ENCODE measurements at regions not wholly inside any gene's neighbourhood (a gene's known extent, or its start where the extent isn't known, plus 50 kb on each side); places are given as distances from the start of the nearest gene placed in this dataset.

GRCh38 chr12:45623221-45623620 lies 106.3 kb upstream of the ARID2 start:
- H3K4me3 ChIP-seq: no peak overlapping the region
- H3K4me1 ChIP-seq: no peaks in the 10 kb centered on the region
- H3K27me3 ChIP-seq: no peaks in the 10 kb centered on the region
- TF ChIP-seq POLR2A (IDR thresholded peaks at IDR 0.05) (no peak), CTCF (IDR thresholded peaks at IDR 0.05 in 4 of 5, conservative IDR thresholded peaks at IDR 0.05 in 1 of 5) (no peak)
- in situ Hi-C loops (cut with MboI; ENCODE audit: low sequenced_read_pairs in 4 of 4): no loop called here
- ATAC-seq (no peak), DNase-seq (no peak)
- no peaks in the 10 kb centered on the region for H3K9me3 ChIP-seq
- H3K36me3 ChIP-seq: no peaks in the 10 kb centered on the region
- intact Hi-C loops (cut with DNase I; ENCODE audit: low total_unique reads): no loop called here
- H3K27ac ChIP-seq: no peak overlapping the region

GRCh38 chr12:45623940-45624339 lies 105.6 kb upstream of the ARID2 start:
- Histone ChIP-seq H3K4me1 (no peaks in the 10 kb centered on the region), H3K4me3 (no peak overlapping the region), H3K27ac (no peak overlapping the region), H3K27me3 (no peaks in the 10 kb centered on the region), H3K36me3 (no peaks in the 10 kb centered on the region), H3K9me3 (no peaks in the 10 kb centered on the region)
- intact Hi-C loops (cut with DNase I; ENCODE audit: low total_unique reads) (no loop called here), in situ Hi-C loops (cut with MboI; ENCODE audit: low sequenced_read_pairs in 4 of 4) (no loop called here)
- ATAC-seq (no peak), DNase-seq (no peak)
- no peak for TF ChIP-seq CTCF (IDR thresholded peaks at IDR 0.05 in 4 of 5, conservative IDR thresholded peaks at IDR 0.05 in 1 of 5)
- no peak for TF ChIP-seq POLR2A (IDR thresholded peaks at IDR 0.05)

GRCh38 chr12:45626965-45627364 lies 102.5 kb upstream of the ARID2 start:
- Histone ChIP-seq H3K27me3 (no peaks in the 10 kb centered on the region), H3K4me3 (no peak overlapping the region), H3K9me3 (no peaks in the 10 kb centered on the region), H3K4me1 (no peaks in the 10 kb centered on the region), H3K27ac (no peak overlapping the region), H3K36me3 (no peaks in the 10 kb centered on the region)
- DNase-seq (no peak), ATAC-seq (no peak)
- no peak for TF ChIP-seq CTCF (IDR thresholded peaks at IDR 0.05 in 4 of 5, conservative IDR thresholded peaks at IDR 0.05 in 1 of 5)
- TF ChIP-seq POLR2A (IDR thresholded peaks at IDR 0.05): no peak
- intact Hi-C loops (cut with DNase I; ENCODE audit: low total_unique reads): no loop called here
- in situ Hi-C loops (cut with MboI; ENCODE audit: low sequenced_read_pairs in 4 of 4): no loop called here

GRCh38 chr12:45627407-45628069 lies 102.0 kb upstream of the ARID2 start:
- no peaks in the 10 kb centered on the region for H3K4me1 ChIP-seq
- TF ChIP-seq POLR2A (IDR thresholded peaks at IDR 0.05): no peak
- TF ChIP-seq CTCF (IDR thresholded peaks at IDR 0.05 in 4 of 5, conservative IDR thresholded peaks at IDR 0.05 in 1 of 5): no peak
- no peak for DNase-seq
- no peak for ATAC-seq
- H3K36me3 ChIP-seq: no peaks in the 10 kb centered on the region
- H3K27ac ChIP-seq: no peak overlapping the region
- intact Hi-C loops (cut with DNase I; ENCODE audit: low total_unique reads) (no loop called here), in situ Hi-C loops (cut with MboI; ENCODE audit: low sequenced_read_pairs in 4 of 4) (no loop called here)
- no peaks in the 10 kb centered on the region for H3K9me3 ChIP-seq
- no peak overlapping the region for H3K4me3 ChIP-seq
- no peaks in the 10 kb centered on the region for H3K27me3 ChIP-seq

- in situ Hi-C loops (cut with MboI; ENCODE audit: low sequenced_read_pairs in 4 of 4): no loop called here
- no peaks in the 10 kb centered on the region for H3K36me3 ChIP-seq
- no peak overlapping the region for H3K4me3 ChIP-seq
- no peak for DNase-seq
- H3K27me3 ChIP-seq: no peaks in the 10 kb centered on the region
- no peak overlapping the region for H3K27ac ChIP-seq
- intact Hi-C loops (cut with DNase I; ENCODE audit: low total_unique reads): no loop called here
- no peak for TF ChIP-seq POLR2A (IDR thresholded peaks at IDR 0.05)
- no peak for TF ChIP-seq CTCF (IDR thresholded peaks at IDR 0.05 in 4 of 5, conservative IDR thresholded peaks at IDR 0.05 in 1 of 5)
- H3K9me3 ChIP-seq: no peaks in the 10 kb centered on the region
- ATAC-seq: no peak
- no peaks in the 10 kb centered on the region for H3K4me1 ChIP-seq
Measured at GRCh38 chr12:45629292-45629691, 100.2 kb upstream of the ARID2 start.
